Trophoblast cell (in vitro differentiated cells and primary cell): ENCODE measurements at regions not wholly inside any gene's neighbourhood (a gene's known extent, or its start where the extent isn't known, plus 50 kb on each side); places are given as distances from the start of the nearest gene placed in this dataset.
A peak's percentile ranks its signal among the peaks of the same experiment; 100 is the strongest.
"Not testable (repeated sequence)": the region's sequence is repeated elsewhere in the genome, so short reads cannot be mapped to it uniquely, and the experiment has no call there.

ENCODE experiments used
- DNase-seq, 2 donors: peaks; one replicate each; pipeline ENCODE4 v3.0.0-alpha.2; 2016
- H2AFZ ChIP-seq: 2 replicates; pipeline ENCODE4 v1.6.1; 2013; ENCODE audit warnings: low read length, moderate library complexity, mild to moderate bottlenecking; ENCODE audit not compliant: insufficient read depth, poor library complexity
- H2AK5ac ChIP-seq: 2 replicates; pipeline ENCODE4 v1.6.1; 2013; ENCODE audit warnings: mild to moderate bottlenecking, low read length
- H2BK120ac ChIP-seq: 2 replicates; pipeline ENCODE4 v1.6.1; 2013; ENCODE audit warnings: low read length, mild to moderate bottlenecking, moderate library complexity; ENCODE audit not compliant: insufficient read depth, poor library complexity
- H2BK12ac ChIP-seq: 2 replicates; pipeline ENCODE4 v1.6.1; 2013; ENCODE audit warnings: mild to moderate bottlenecking, low read length, moderate library complexity
- H2BK5ac ChIP-seq: 2 replicates; pipeline ENCODE4 v1.6.1; 2013; ENCODE audit warnings: low read length, low read depth, moderate library complexity, mild to moderate bottlenecking; ENCODE audit not compliant: poor library complexity
- H3K14ac ChIP-seq: 2 replicates; pipeline ENCODE4 v1.6.1; 2013; ENCODE audit warnings: mild to moderate bottlenecking, low read length
- H3K18ac ChIP-seq: 2 replicates; pipeline ENCODE4 v1.6.1; 2013; ENCODE audit warnings: mild to moderate bottlenecking, low read length
- H3K23ac ChIP-seq: 2 replicates; pipeline ENCODE4 v1.6.1; 2013; ENCODE audit warnings: low read length
- H3K27ac ChIP-seq: 2 replicates; pipeline ENCODE4 v1.5.1; 2013; ENCODE audit warnings: low read depth, mild to moderate bottlenecking, inconsistent platforms, low read length, moderate library complexity
- H3K27me3 ChIP-seq: 2 replicates; pipeline ENCODE4 v1.6.1; 2013; ENCODE audit warnings: inconsistent platforms, mild to moderate bottlenecking, low read length, moderate library complexity; ENCODE audit not compliant: insufficient read depth
- H3K36me3 ChIP-seq, 2 experiments: 1 replicate in 1 of 2; 2 replicates in 1 of 2; pipeline ENCODE4 v1.6.1; 2013; ENCODE audit warnings: low read length in 2 of 2, mild to moderate bottlenecking in 2 of 2, moderate library complexity in 1 of 2; ENCODE audit not compliant: insufficient read depth in 2 of 2, control insufficient read depth in 1 of 2
- H3K4ac ChIP-seq: 2 replicates; pipeline ENCODE4 v1.6.1; 2013; ENCODE audit warnings: low read depth, mild to moderate bottlenecking, low read length, moderate library complexity
- H3K4me1 ChIP-seq, 2 experiments: 1 replicate in 1 of 2; 2 replicates in 1 of 2; pipeline ENCODE4 v1.6.1; 2013; ENCODE audit warnings: low read length in 2 of 2, mild to moderate bottlenecking in 2 of 2, moderate library complexity in 1 of 2; ENCODE audit not compliant: insufficient read depth in 2 of 2, control insufficient read depth in 1 of 2
- H3K4me2 ChIP-seq: 2 replicates; pipeline ENCODE4 v1.6.1; 2013; ENCODE audit warnings: inconsistent platforms, mild to moderate bottlenecking, low read length, moderate library complexity
- H3K4me3 ChIP-seq: 2 replicates; pipeline ENCODE4 v1.5.1; 2013; ENCODE audit warnings: mild to moderate bottlenecking, low read depth, low read length, inconsistent platforms
- H3K79me1 ChIP-seq: one replicate; pipeline ENCODE4 v1.6.1; 2013; ENCODE audit warnings: low read length
- H3K79me2 ChIP-seq: 2 replicates; pipeline ENCODE4 v1.6.1; 2013; ENCODE audit warnings: low read length, mild to moderate bottlenecking; ENCODE audit not compliant: control insufficient read depth, insufficient read depth, poor library complexity
- H3K9ac ChIP-seq: 2 replicates; pipeline ENCODE4 v1.6.1; 2013; ENCODE audit warnings: mild to moderate bottlenecking, low read length
- H3K9me3 ChIP-seq: 2 replicates; pipeline ENCODE4 v1.6.1; 2013; ENCODE audit warnings: low read depth, mild to moderate bottlenecking, control low read depth, inconsistent platforms, low read length; ENCODE audit not compliant: insufficient read depth
- H4K12ac ChIP-seq: 2 replicates; pipeline ENCODE4 v1.6.1; 2013; ENCODE audit warnings: low read depth, mild to moderate bottlenecking, low read length, moderate library complexity
- H4K8ac ChIP-seq: 2 replicates; pipeline ENCODE4 v1.6.1; 2013; ENCODE audit warnings: low read depth, mild to moderate bottlenecking, low read length, moderate library complexity
- H4K91ac ChIP-seq: one replicate; pipeline ENCODE4 v1.6.1; 2013; ENCODE audit warnings: low read depth, mild to moderate bottlenecking, low read length, moderate library complexity
- WGBS: extraction: QIAGEN DNeasy Blood & Tissue Kit; methylation state at CpG from one replicate; pipeline ENCODE4 v1.1.7; 2013; ENCODE audit warnings: missing lambda C conversion rate; ENCODE audit not compliant: insufficient read length, insufficient coverage; ENCODE audit errors: extremely low coverage; 5-methylcytosine and 5-hydroxymethylcytosine counted together

GRCh38 chr5:116953251-116953930, 378.8 kb upstream of the SEMA6A start:
- Histone ChIP-seq H3K79me1 (no peaks in the 10 kb centered on the region), H3K27me3 (no peaks in the 10 kb centered on the region), H4K91ac (no peak overlapping the region), H3K27ac (no peak overlapping the region), H3K18ac (no peak overlapping the region), H2AK5ac (no peak overlapping the region), H4K12ac (no peak overlapping the region), H4K8ac (no peak overlapping the region), H3K4ac (no peak overlapping the region), H3K9ac (no peak overlapping the region), H3K4me2 (no peak overlapping the region), H2BK120ac (no peak overlapping the region), H2BK12ac (no peak overlapping the region), H3K9me3 (no peaks in the 10 kb centered on the region), H3K79me2 (no peaks in the 10 kb centered on the region), H3K4me1 (no peaks in the 10 kb centered on the region), H2BK5ac (no peak overlapping the region), H3K4me3 (no peak overlapping the region), H3K23ac (no peak overlapping the region), H2AFZ (no peak overlapping the region), H3K14ac (no peak overlapping the region), H3K36me3 (no peaks in the 10 kb centered on the region)
- peak; percentile 44 to 83 for DNase-seq
- WGBS = no CpG with 5 or more reads among the region's 3 CpGs

GRCh38 chr5:116951219-116951618, 376.6 kb upstream of the SEMA6A start:
- Histone ChIP-seq H3K18ac (no peak overlapping the region), H3K14ac (no peak overlapping the region), H3K79me2 (no peaks in the 10 kb centered on the region), H4K8ac (no peak overlapping the region), H3K9ac (no peak overlapping the region), H2AFZ (no peak overlapping the region), H3K4ac (no peak overlapping the region), H3K23ac (no peak overlapping the region), H3K4me1 (no peaks in the 10 kb centered on the region), H3K27me3 (no peaks in the 10 kb centered on the region), H3K9me3 (no peaks in the 10 kb centered on the region), H3K79me1 (peaks cover 5% of the 10 kb centered on the region), H3K4me3 (no peak overlapping the region), H3K4me2 (no peak overlapping the region), H2BK12ac (no peak overlapping the region), H4K91ac (no peak overlapping the region), H3K27ac (no peak overlapping the region), H2BK5ac (no peak overlapping the region), H4K12ac (no peak overlapping the region), H2AK5ac (no peak overlapping the region), H3K36me3 (no peaks in the 10 kb centered on the region), H2BK120ac (no peak overlapping the region)
- DNase-seq = no peak
- no CpG with 5 or more reads among the region's 1 CpG for WGBS

GRCh38 chr5:116947691-116948528, 373.3 kb upstream of the SEMA6A start:
- WGBS = no CpG with 5 or more reads among the region's 15 CpGs
- H4K91ac ChIP-seq = peak overlapping the region; percentile 42

GRCh38 chr5:116945613-116946382, 371.2 kb upstream of the SEMA6A start:
- H3K4me1 ChIP-seq, H3K79me2 ChIP-seq, H4K8ac ChIP-seq, H4K12ac ChIP-seq, H3K23ac ChIP-seq, H3K9ac ChIP-seq, H3K9me3 ChIP-seq, H3K27me3 ChIP-seq, H3K36me3 ChIP-seq, H2AFZ ChIP-seq, H3K4me3 ChIP-seq, H3K18ac ChIP-seq, H3K4me2 ChIP-seq, H3K14ac ChIP-seq: not testable (repeated sequence)
- Histone ChIP-seq H4K91ac (peak overlapping the region; percentile 53), H2BK12ac (peak overlapping the region; percentile 43), H3K4ac (peak overlapping the region; percentile 56), H2BK120ac (peak overlapping the region; percentile 70), H3K79me1 (peaks cover 26% of the 10 kb centered on the region), H2AK5ac (peak overlapping the region; percentile 19), H2BK5ac (peak overlapping the region; percentile 56), H3K27ac (peak overlapping the region; percentile 48)
- peak; percentile 87 to 90 for DNase-seq
- WGBS = no CpG with 5 or more reads among the region's 17 CpGs

More at GRCh38 chr5:116947691-116948528, 373.3 kb upstream of the SEMA6A start:
- H3K4ac ChIP-seq = no peak overlapping the region
- peak; percentile 82 to 93 for DNase-seq
- no peak overlapping the region for H4K12ac ChIP-seq
- peak overlapping the region; percentile 58 for H3K27ac ChIP-seq
- H3K4me3 ChIP-seq = no peak overlapping the region
- H3K79me1 ChIP-seq = peaks cover 18% of the 10 kb centered on the region
- H2BK120ac ChIP-seq = peak overlapping the region; percentile 41
- no peak overlapping the region for H2AK5ac ChIP-seq
- peaks cover 5 to 8% of the 10 kb centered on the region in 2 experiments for H3K4me1 ChIP-seq
- no peak overlapping the region for H3K23ac ChIP-seq
- H2BK5ac ChIP-seq = no peak overlapping the region
- no peaks in the 10 kb centered on the region for H3K79me2 ChIP-seq
- no peak overlapping the region for H2AFZ ChIP-seq
- H2BK12ac ChIP-seq = no peak overlapping the region
- no peak overlapping the region for H3K9ac ChIP-seq
- no peak overlapping the region for H3K4me2 ChIP-seq
- no peak overlapping the region for H3K18ac ChIP-seq
- H3K27me3 ChIP-seq = no peaks in the 10 kb centered on the region
- no peaks in the 10 kb centered on the region for H3K9me3 ChIP-seq
- peak overlapping the region; percentile 35 for H4K8ac ChIP-seq
- no peak overlapping the region for H3K14ac ChIP-seq
- no peaks in the 10 kb centered on the region for H3K36me3 ChIP-seq
